ENCODE measurements at regions not wholly inside any gene's neighbourhood (a gene's known extent, or its start where the extent isn't known, plus 50 kb on each side); places are given as distances from the start of the nearest gene placed in this dataset.

GRCh38 chr21:15297824-15298223, 233.0 kb upstream of the NRIP1 start:
- Mint-ChIP-seq H3K36me3 (ENCODE audit: low read depth) (peaks cover 21% of the 10 kb centered on the region; the same call in 2 of the 3 replicates), H3K9me3 (peaks cover 20% of the 10 kb centered on the region), H3K27me3 (ENCODE audit: insufficient read depth, low read depth, poor library complexity) (no peaks in the 10 kb centered on the region), H3K4me1 (peaks cover 10% of the 10 kb centered on the region; the same call in 2 of the 3 replicates), H3K4me3 (no peak overlapping the region), H3K27ac (no peak overlapping the region)
- no peak for TF ChIP-seq CREB1 (CRISPR knock-in tag; IDR thresholded peaks at IDR 0.05; ENCODE audit: low read depth)
- no peak for TF ChIP-seq EZH2phosphoT487 (IDR thresholded peaks at IDR 0.05; ENCODE audit: unreplicated experiment)
- TF ChIP-seq, protein P1, sequence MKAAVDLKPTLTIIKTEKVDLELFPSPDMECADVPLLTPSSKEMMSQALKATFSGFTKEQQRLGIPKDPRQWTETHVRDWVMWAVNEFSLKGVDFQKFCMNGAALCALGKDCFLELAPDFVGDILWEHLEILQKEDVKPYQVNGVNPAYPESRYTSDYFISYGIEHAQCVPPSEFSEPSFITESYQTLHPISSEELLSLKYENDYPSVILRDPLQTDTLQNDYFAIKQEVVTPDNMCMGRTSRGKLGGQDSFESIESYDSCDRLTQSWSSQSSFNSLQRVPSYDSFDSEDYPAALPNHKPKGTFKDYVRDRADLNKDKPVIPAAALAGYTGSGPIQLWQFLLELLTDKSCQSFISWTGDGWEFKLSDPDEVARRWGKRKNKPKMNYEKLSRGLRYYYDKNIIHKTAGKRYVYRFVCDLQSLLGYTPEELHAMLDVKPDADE (IDR thresholded peaks at IDR 0.05): no peak
- TF ChIP-seq EZH2 (IDR thresholded peaks at IDR 0.05; ENCODE audit: low read depth, unreplicated experiment): no peak
- no peak for TF ChIP-seq POLR2AphosphoS5 (IDR thresholded peaks at IDR 0.05; ENCODE audit: low read depth)
- no peak for TF ChIP-seq REST (IDR thresholded peaks at IDR 0.05; ENCODE audit: unreplicated experiment)
- Histone ChIP-seq H3K4me3 (no peak overlapping the region), H3K9me2 (ENCODE audit: insufficient read depth) (no peaks in the 10 kb centered on the region), H3F3A (replicated peaks; ENCODE audit: low read depth) (no peaks in the 10 kb centered on the region), H3K4me1 (ENCODE audit: insufficient read depth) (no peaks in the 10 kb centered on the region), H2AFZ (no peak overlapping the region), H3K79me2 (replicated peaks; ENCODE audit: insufficient read depth) (no peaks in the 10 kb centered on the region), H4K20me1 (replicated peaks; ENCODE audit: insufficient read depth) (no peaks in the 10 kb centered on the region), H3K27ac (ENCODE audit: low read depth) (no peak overlapping the region), H3K36me3 (ENCODE audit: insufficient read depth) (no peaks in the 10 kb centered on the region), H3K27me3 (ENCODE audit: insufficient read depth) (no peaks in the 10 kb centered on the region), H3K4me2 (no peak overlapping the region)
- no peak for DNase-seq (ENCODE audit: low spot score)
- ATAC-seq: no peak

DNA sequence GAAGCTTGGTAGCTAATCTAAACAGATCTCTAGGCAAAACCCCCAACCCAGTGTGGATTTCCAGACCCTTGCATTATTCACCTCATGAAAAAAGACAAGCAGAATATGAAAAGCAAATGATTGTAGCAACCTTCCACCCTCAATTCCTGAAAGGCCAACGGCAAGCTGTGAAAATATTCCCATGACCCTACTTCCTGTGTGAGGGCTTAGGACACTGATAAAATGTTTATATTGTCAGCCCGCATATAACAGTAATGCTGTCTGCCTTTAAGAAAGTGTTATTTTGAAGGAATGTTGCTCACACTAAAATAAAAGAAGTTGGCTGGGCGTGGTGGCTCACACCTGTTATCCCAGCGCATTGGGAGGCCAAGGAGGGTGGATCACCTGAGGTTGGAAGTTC, 233.5 kb upstream of the NRIP1 start:
- H3K4me2 ChIP-seq: no peak overlapping the region
- Mint-ChIP-seq H3K9me3 (peaks cover 20% of the 10 kb centered on the region), H3K27me3 (ENCODE audit: insufficient read depth, low read depth, poor library complexity) (no peaks in the 10 kb centered on the region), H3K4me3 (no peak overlapping the region), H3K27ac (no peak overlapping the region), H3K36me3 (ENCODE audit: low read depth) (peaks cover 21% of the 10 kb centered on the region; the same call in 2 of the 3 replicates), H3K4me1 (peaks cover 6% of the 10 kb centered on the region; the same call in 2 of the 3 replicates)
- H3K4me3 ChIP-seq: no peak overlapping the region
- H3K36me3 ChIP-seq (ENCODE audit: insufficient read depth): no peaks in the 10 kb centered on the region
- no peaks in the 10 kb centered on the region for H3K79me2 ChIP-seq (replicated peaks; ENCODE audit: insufficient read depth)
- H3F3A ChIP-seq (replicated peaks; ENCODE audit: low read depth): no peaks in the 10 kb centered on the region
- no peak overlapping the region for H2AFZ ChIP-seq
- ATAC-seq: no peak
- H4K20me1 ChIP-seq (replicated peaks; ENCODE audit: insufficient read depth): no peaks in the 10 kb centered on the region
- no peaks in the 10 kb centered on the region for H3K9me2 ChIP-seq (ENCODE audit: insufficient read depth)
- no peaks in the 10 kb centered on the region for H3K4me1 ChIP-seq (ENCODE audit: insufficient read depth)
- no peak overlapping the region for H3K27ac ChIP-seq (ENCODE audit: low read depth)
- no peak for DNase-seq (ENCODE audit: low spot score)
- no peaks in the 10 kb centered on the region for H3K27me3 ChIP-seq (ENCODE audit: insufficient read depth)
- TF ChIP-seq CTCF (conservative IDR thresholded peaks at IDR 0.05; ENCODE audit: low read depth in 2 of 2): no peak
- no peak for TF ChIP-seq ZNF462 (CRISPR knock-in tag; IDR thresholded peaks at IDR 0.05)

Data from GM23338 (cell line).